GM23338 (cell line): ENCODE measurements at regions not wholly inside any gene's neighbourhood (a gene's known extent, or its start where the extent isn't known, plus 50 kb on each side); places are given as distances from the start of the nearest gene placed in this dataset.

ENCODE experiments used
- ATAC-seq: fragments of 200-7000 bp; cut with Tn5 transposase; 3 replicates; pipeline ENCODE4 v1.9.1; 2020
- DNase-seq: peaks from one replicate; pipeline ENCODE4 v3.0.0-alpha.2; 2015; ENCODE audit warnings: low spot score
- H2AFZ ChIP-seq: fragments of 200-600 bp; sonication (generic); 2 replicates; pipeline ENCODE4 v1.8.0; 2016; ENCODE audit warnings: antibody characterized with exemption, mild to moderate bottlenecking, moderate library complexity
- H3F3A ChIP-seq: fragments of 200-600 bp; sonication (generic); replicated peaks from 2 replicates; pipeline ENCODE4 v1.8.0; 2017; ENCODE audit warnings: antibody characterized with exemption, mixed run types, low read depth
- H3K27ac ChIP-seq: fragments of 200-600 bp; sonication (generic); 2 replicates; pipeline ENCODE4 v1.6.1; 2016; ENCODE audit warnings: low read depth
- H3K27me3 ChIP-seq: fragments of 200-600 bp; sonication (generic); 2 replicates; pipeline ENCODE4 v1.8.0; 2016; ENCODE audit warnings: mild to moderate bottlenecking, mixed run types, moderate library complexity; ENCODE audit not compliant: insufficient read depth
- H3K36me3 ChIP-seq: fragments of 200-600 bp; sonication (generic); 2 replicates; pipeline ENCODE4 v1.8.0; 2016; ENCODE audit warnings: mild to moderate bottlenecking; ENCODE audit not compliant: insufficient read depth
- H3K4me1 ChIP-seq: fragments of 200-600 bp; sonication (generic); 2 replicates; pipeline ENCODE4 v1.8.0; 2016; ENCODE audit warnings: mild to moderate bottlenecking, moderate library complexity; ENCODE audit not compliant: insufficient read depth
- H3K4me2 ChIP-seq: fragments of 200-600 bp; sonication (generic); 2 replicates; pipeline ENCODE4 v1.7.1; 2017; ENCODE audit warnings: mixed run types
- H3K4me3 ChIP-seq: fragments of 200-600 bp; sonication (generic); 2 replicates; pipeline ENCODE4 v1.6.1; 2016; ENCODE audit warnings: mixed run types
- H3K79me2 ChIP-seq: fragments of 200-600 bp; sonication (generic); replicated peaks from 2 replicates; pipeline ENCODE4 v1.8.0; 2017; ENCODE audit warnings: mild to moderate bottlenecking; ENCODE audit not compliant: insufficient read depth
- H3K9me2 ChIP-seq: fragments of 200-600 bp; sonication (generic); 2 replicates; pipeline ENCODE4 v1.8.0; 2017; ENCODE audit not compliant: insufficient read depth
- H4K20me1 ChIP-seq: fragments of 200-600 bp; sonication (generic); replicated peaks from 2 replicates; pipeline ENCODE4 v1.8.0; 2017; ENCODE audit warnings: mild to moderate bottlenecking; ENCODE audit not compliant: insufficient read depth
- H3K27ac Mint-ChIP-seq: 2 replicates; pipeline ENCODE4 v1.8.0; 2020; ENCODE audit warnings: inconsistent platforms, mild to moderate bottlenecking, moderate library complexity, mixed read lengths
- H3K27me3 Mint-ChIP-seq: 3 replicates; pipeline ENCODE4 v1.8.0; 2022; ENCODE audit warnings: low read depth, mild to moderate bottlenecking, moderate library complexity, mixed read lengths, inconsistent platforms; ENCODE audit not compliant: insufficient read depth, poor library complexity
- H3K36me3 Mint-ChIP-seq: 3 replicates; pipeline ENCODE4 v1.8.0; 2021; ENCODE audit warnings: low read depth, mild to moderate bottlenecking, inconsistent platforms, moderate library complexity, mixed read lengths
- H3K4me1 Mint-ChIP-seq: 3 replicates; pipeline ENCODE4 v1.8.0; 2020; ENCODE audit warnings: mild to moderate bottlenecking, inconsistent platforms, mixed read lengths
- H3K4me3 Mint-ChIP-seq: 3 replicates; pipeline ENCODE4 v1.8.0; 2021; ENCODE audit warnings: moderate library complexity, mild to moderate bottlenecking, inconsistent platforms, mixed read lengths
- H3K9me3 Mint-ChIP-seq: 3 replicates; pipeline ENCODE4 v1.8.0; 2020; ENCODE audit warnings: moderate library complexity, mild to moderate bottlenecking, inconsistent platforms, mixed read lengths
- CREB1 ChIP-seq: fragments of 250-450 bp; sonication (Bioruptor Pico); IDR thresholded peaks from 2 replicates; pipeline ENCODE4 v1.5.0; 2020; ENCODE audit warnings: low read depth, mild to moderate bottlenecking, moderate library complexity
- EZH2 ChIP-seq: fragments of 200-600 bp; sonication (generic); IDR thresholded peaks from one replicate; pipeline ENCODE4 v1.8.0; 2017; ENCODE audit warnings: antibody characterized with exemption, mild to moderate bottlenecking, low read depth; ENCODE audit not compliant: unreplicated experiment
- EZH2phosphoT487 ChIP-seq: fragments of 200-600 bp; sonication (generic); IDR thresholded peaks from one replicate; pipeline ENCODE4 v1.8.1; 2018; ENCODE audit warnings: antibody characterized with exemption; ENCODE audit not compliant: unreplicated experiment
- NANOG ChIP-seq: IDR thresholded peaks from 2 replicates; pipeline ENCODE4 v1.6.1; 2016; ENCODE audit warnings: antibody characterized with exemption, borderline replicate concordance
- POLR2AphosphoS5 ChIP-seq: IDR thresholded peaks from 2 replicates; pipeline ENCODE4 v1.6.1; 2016; ENCODE audit warnings: antibody characterized with exemption, low read depth
- ZNF331 ChIP-seq: fragments of 250-450 bp; sonication (Bioruptor Pico); IDR thresholded peaks from 2 replicates; pipeline ENCODE4 v1.5.0; 2020; ENCODE audit warnings: low read depth, mild to moderate bottlenecking, moderate library complexity
- ZNF462 ChIP-seq: fragments of 250-450 bp; sonication (Bioruptor Pico); IDR thresholded peaks from 2 replicates; pipeline ENCODE4 v1.5.0; 2020; ENCODE audit warnings: mild to moderate bottlenecking, moderate library complexity

GRCh38 chr6:71582820-71583219 lies 294.2 kb downstream of the OGFRL1 start (continued):
- TF ChIP-seq ZNF462 (CRISPR knock-in tag) (no peak), EZH2phosphoT487 (no peak), NANOG (no peak)

DNA sequence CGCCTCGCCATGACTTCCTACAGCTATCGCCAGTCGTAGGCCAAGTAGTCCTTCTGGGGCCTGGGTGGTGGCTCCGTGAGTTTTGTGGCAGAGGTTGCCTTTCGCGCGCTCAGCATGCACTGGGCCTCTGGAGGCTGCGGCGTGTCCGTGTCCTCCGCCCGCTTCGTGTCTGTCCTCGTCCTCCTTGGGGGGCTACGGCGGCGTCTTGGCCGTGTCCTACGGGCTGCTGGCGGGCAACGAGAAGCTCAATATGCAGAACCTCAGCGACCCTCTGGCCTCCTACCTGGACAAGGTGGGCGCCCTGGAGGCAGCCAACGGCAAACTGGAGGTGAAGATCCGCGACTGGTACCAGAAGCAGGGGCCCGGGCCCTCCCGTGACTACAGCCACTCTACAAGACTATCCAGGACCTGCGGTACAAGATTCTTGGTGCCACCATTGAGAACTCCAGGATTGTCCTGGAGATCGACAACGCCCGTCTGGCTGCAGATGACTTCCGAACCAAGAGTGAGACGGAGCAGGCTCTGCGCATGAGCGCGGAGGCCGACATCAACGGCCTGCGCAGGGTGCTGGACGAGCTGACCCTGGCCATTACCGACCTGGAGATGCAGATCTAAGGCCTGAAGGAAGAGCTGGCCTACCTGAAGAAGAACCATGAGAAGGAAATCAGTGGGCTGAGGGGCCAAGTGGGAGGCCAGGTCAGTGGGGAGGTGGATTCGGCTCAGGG lies 296.3 kb downstream of the OGFRL1 start:
- Histone ChIP-seq H3K4me2 (no peak overlapping the region), H3K9me2 (no peaks in the 10 kb centered on the region), H3K27me3 (no peaks in the 10 kb centered on the region), H3K79me2 (no peaks in the 10 kb centered on the region), H3K27ac (no peak overlapping the region), H3F3A (no peaks in the 10 kb centered on the region), H3K36me3 (no peaks in the 10 kb centered on the region), H2AFZ (no peak overlapping the region), H3K4me3 (no peak overlapping the region), H3K4me1 (no peaks in the 10 kb centered on the region), H4K20me1 (no peaks in the 10 kb centered on the region)
- TF ChIP-seq ZNF462 (CRISPR knock-in tag) (no peak), EZH2 (no peak), NANOG (no peak), CREB1 (CRISPR knock-in tag) (no peak), ZNF331 (CRISPR knock-in tag) (no peak), POLR2AphosphoS5 (no peak)
- Mint-ChIP-seq H3K36me3 (no peaks in the 10 kb centered on the region), H3K4me1 (no peaks in the 10 kb centered on the region), H3K27ac (no peak overlapping the region), H3K27me3 (no peaks in the 10 kb centered on the region), H3K4me3 (no peak overlapping the region), H3K9me3 (no peaks in the 10 kb centered on the region)
- ATAC-seq (no peak), DNase-seq (no peak)
